NCI-H187 (cell line): ENCODE measurements at regions not wholly inside any gene's neighbourhood (a gene's known extent, or its start where the extent isn't known, plus 50 kb on each side); places are given as distances from the start of the nearest gene placed in this dataset.
"Not testable (repeated sequence)": the region's sequence is repeated elsewhere in the genome, so short reads cannot be mapped to it uniquely, and the experiment has no call there.

Experiments used
- DNase-seq, 2 experiments: peaks; one replicate each; lab custom pipeline; 2025; lab: John Stamatoyannopoulos, UW

GRCh38 chr22:27594474-27595134 is 207.0 kb downstream of the MN1 start:
- DNase-seq: no peak

GRCh38 chr22:27596133-27596870 is 205.3 kb downstream of the MN1 start:
- no peak for DNase-seq

- no peak for DNase-seq
These were observed 203.7 kb downstream of the MN1 start for GRCh38 chr22:27597703-27598444.

GRCh38 chr22:27598792-27599191 is 202.8 kb downstream of the MN1 start:
- no peak for DNase-seq

- no peak for DNase-seq
These were observed 200.4 kb downstream of the MN1 start for GRCh38 chr22:27601195-27601594.

- no peak for DNase-seq
These were observed 199.2 kb downstream of the MN1 start for GRCh38 chr22:27602390-27602789.

- DNase-seq: no peak
These were observed 198.3 kb downstream of the MN1 start for GRCh38 chr22:27603111-27603799.

- no peak for DNase-seq
These were observed 197.8 kb downstream of the MN1 start for GRCh38 chr22:27603800-27604144.

GRCh38 chr22:27605390-27605789 is 196.2 kb downstream of the MN1 start:
- no peak for DNase-seq

GRCh38 chr22:27607750-27608149 is 193.8 kb downstream of the MN1 start:
- DNase-seq: not testable (repeated sequence)

GRCh38 chr22:27609451-27609888 is 192.1 kb downstream of the MN1 start:
- DNase-seq: no peak

GRCh38 chr22:27610164-27610563 is 191.4 kb downstream of the MN1 start:
- DNase-seq: not testable (repeated sequence)

GRCh38 chr22:27610863-27611786 is 190.4 kb downstream of the MN1 start:
- DNase-seq: no peak

- DNase-seq: no peak
These were observed 189.4 kb downstream of the MN1 start for GRCh38 chr22:27612115-27612514.

GRCh38 chr22:27613099-27614005 is 188.2 kb downstream of the MN1 start:
- no peak for DNase-seq

GRCh38 chr22:27614006-27614649 is 187.4 kb downstream of the MN1 start:
- DNase-seq: no peak

- no peak for DNase-seq
These were observed 186.9 kb downstream of the MN1 start for GRCh38 chr22:27614650-27615007.

GRCh38 chr22:27615408-27615807 is 186.1 kb downstream of the MN1 start:
- DNase-seq: no peak

- no peak for DNase-seq
These were observed 185.5 kb downstream of the MN1 start for GRCh38 chr22:27616033-27616432.
